ENCODE measurements at regions not wholly inside any gene's neighbourhood (a gene's known extent, or its start where the extent isn't known, plus 50 kb on each side); places are given as distances from the start of the nearest gene placed in this dataset.

DNA sequence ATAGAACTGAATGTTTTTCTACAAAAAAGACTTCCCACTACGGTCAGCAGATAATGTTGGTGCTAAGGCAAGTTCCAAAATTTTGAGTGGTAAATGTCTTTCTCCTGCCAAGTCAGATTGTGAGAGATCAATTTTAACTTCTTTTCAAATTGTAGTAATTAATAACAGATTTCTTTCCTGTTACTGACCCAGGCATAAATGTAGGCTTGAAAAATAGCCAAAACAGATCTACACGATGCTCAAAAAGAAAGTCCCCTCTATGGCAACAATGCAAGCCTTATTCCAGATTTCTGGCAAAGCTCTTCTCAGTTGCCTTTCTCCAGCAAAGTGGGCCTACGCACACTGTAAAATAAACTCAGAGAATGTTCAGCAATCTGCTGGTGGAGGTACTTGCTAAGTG is 641.0 kb upstream of the NRP1 start:
- H3K4me3 ChIP-seq (replicated peaks; ENCODE audit: insufficient read depth, low read length) = no peak overlapping the region
- H3K27me3 ChIP-seq (ENCODE audit: insufficient read depth, poor library complexity, severe bottlenecking) = no peaks in the 10 kb centered on the region
- DNase-seq (ENCODE audit: low read depth in 1 of 2, low spot score in 1 of 2) = no peak
- H3K27ac ChIP-seq (replicated peaks) = no peak overlapping the region
- TF ChIP-seq, protein P1, sequence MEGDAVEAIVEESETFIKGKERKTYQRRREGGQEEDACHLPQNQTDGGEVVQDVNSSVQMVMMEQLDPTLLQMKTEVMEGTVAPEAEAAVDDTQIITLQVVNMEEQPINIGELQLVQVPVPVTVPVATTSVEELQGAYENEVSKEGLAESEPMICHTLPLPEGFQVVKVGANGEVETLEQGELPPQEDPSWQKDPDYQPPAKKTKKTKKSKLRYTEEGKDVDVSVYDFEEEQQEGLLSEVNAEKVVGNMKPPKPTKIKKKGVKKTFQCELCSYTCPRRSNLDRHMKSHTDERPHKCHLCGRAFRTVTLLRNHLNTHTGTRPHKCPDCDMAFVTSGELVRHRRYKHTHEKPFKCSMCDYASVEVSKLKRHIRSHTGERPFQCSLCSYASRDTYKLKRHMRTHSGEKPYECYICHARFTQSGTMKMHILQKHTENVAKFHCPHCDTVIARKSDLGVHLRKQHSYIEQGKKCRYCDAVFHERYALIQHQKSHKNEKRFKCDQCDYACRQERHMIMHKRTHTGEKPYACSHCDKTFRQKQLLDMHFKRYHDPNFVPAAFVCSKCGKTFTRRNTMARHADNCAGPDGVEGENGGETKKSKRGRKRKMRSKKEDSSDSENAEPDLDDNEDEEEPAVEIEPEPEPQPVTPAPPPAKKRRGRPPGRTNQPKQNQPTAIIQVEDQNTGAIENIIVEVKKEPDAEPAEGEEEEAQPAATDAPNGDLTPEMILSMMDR (IDR thresholded peaks at IDR 0.05; ENCODE audit: insufficient read depth, low read length) = no peak
- TF ChIP-seq POLR2AphosphoS5 (IDR thresholded peaks at IDR 0.05; ENCODE audit: low read depth) = no peak
- TF ChIP-seq GABPA (IDR thresholded peaks at IDR 0.05; ENCODE audit: low read depth) = no peak
- TF ChIP-seq, protein P2, sequence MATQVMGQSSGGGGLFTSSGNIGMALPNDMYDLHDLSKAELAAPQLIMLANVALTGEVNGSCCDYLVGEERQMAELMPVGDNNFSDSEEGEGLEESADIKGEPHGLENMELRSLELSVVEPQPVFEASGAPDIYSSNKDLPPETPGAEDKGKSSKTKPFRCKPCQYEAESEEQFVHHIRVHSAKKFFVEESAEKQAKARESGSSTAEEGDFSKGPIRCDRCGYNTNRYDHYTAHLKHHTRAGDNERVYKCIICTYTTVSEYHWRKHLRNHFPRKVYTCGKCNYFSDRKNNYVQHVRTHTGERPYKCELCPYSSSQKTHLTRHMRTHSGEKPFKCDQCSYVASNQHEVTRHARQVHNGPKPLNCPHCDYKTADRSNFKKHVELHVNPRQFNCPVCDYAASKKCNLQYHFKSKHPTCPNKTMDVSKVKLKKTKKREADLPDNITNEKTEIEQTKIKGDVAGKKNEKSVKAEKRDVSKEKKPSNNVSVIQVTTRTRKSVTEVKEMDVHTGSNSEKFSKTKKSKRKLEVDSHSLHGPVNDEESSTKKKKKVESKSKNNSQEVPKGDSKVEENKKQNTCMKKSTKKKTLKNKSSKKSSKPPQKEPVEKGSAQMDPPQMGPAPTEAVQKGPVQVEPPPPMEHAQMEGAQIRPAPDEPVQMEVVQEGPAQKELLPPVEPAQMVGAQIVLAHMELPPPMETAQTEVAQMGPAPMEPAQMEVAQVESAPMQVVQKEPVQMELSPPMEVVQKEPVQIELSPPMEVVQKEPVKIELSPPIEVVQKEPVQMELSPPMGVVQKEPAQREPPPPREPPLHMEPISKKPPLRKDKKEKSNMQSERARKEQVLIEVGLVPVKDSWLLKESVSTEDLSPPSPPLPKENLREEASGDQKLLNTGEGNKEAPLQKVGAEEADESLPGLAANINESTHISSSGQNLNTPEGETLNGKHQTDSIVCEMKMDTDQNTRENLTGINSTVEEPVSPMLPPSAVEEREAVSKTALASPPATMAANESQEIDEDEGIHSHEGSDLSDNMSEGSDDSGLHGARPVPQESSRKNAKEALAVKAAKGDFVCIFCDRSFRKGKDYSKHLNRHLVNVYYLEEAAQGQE (IDR thresholded peaks at IDR 0.05; ENCODE audit: insufficient replicate concordance, low read depth) = no peak
- TF ChIP-seq SPI1 (IDR thresholded peaks at IDR 0.05; ENCODE audit: borderline replicate concordance, low read depth) = no peak

DNA sequence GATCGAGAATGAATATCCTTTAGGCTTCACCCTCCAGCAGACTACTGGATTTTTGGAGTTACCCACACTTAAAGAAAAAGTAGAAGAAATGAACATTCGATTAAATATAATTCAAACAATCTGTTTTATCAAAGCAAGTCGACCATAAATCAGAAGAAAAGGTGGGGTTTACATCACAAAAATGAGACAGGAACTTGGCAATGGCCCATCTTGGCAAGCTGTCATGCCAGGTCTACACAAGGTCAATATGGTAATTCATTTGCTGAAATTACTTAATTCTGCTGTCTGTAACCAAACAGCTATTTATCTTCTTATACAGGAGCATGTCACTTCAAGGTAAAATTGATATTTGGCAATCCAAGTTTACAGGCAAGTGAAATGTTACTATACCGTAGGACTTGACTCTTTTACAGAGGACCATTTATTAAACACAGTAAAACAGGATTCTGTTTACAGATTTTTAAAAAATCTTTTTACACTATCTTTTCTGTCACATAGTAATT is 640.6 kb upstream of the NRP1 start:
- DNase-seq (ENCODE audit: low read depth in 1 of 2, low spot score in 1 of 2) = no peak
- Histone ChIP-seq H3K27ac (replicated peaks) (no peak overlapping the region), H3K4me3 (replicated peaks; ENCODE audit: insufficient read depth, low read length) (no peak overlapping the region), H3K27me3 (ENCODE audit: insufficient read depth, poor library complexity, severe bottlenecking) (no peaks in the 10 kb centered on the region)
- TF ChIP-seq GABPA (IDR thresholded peaks at IDR 0.05; ENCODE audit: low read depth) = no peak
- TF ChIP-seq, protein P2 (IDR thresholded peaks at IDR 0.05; ENCODE audit: insufficient replicate concordance, low read depth) = no peak
- TF ChIP-seq POLR2AphosphoS5 (IDR thresholded peaks at IDR 0.05; ENCODE audit: low read depth) = no peak
- TF ChIP-seq, protein P1 (IDR thresholded peaks at IDR 0.05; ENCODE audit: insufficient read depth, low read length) = no peak
- no peak for TF ChIP-seq SPI1 (IDR thresholded peaks at IDR 0.05; ENCODE audit: borderline replicate concordance, low read depth)

DNA sequence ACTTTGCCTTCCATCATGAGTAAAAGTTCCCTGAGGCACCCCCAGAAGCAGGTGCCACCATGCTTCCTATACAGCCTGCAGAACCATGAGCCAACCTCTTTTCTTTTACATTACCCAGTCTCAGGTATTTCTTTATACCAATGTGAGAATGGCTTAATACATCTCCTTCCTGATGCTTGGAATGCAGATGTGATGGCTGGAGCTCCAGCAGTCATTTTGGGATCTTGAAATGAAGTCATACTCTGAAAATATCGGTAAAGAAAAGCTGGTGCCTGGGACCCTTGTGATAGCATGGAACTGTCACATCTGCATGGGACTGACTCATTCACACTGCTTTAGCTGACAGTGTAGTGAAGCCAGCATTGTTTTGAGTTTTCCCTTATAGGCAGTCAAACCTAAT is 634.5 kb upstream of the NRP1 start:
- H3K27ac ChIP-seq (replicated peaks) = no peak overlapping the region
- H3K27me3 ChIP-seq (ENCODE audit: insufficient read depth, poor library complexity, severe bottlenecking) = no peaks in the 10 kb centered on the region
- no peak for DNase-seq (ENCODE audit: low read depth in 1 of 2, low spot score in 1 of 2)
- H3K4me3 ChIP-seq (replicated peaks; ENCODE audit: insufficient read depth, low read length) = no peak overlapping the region
- TF ChIP-seq SPI1 (IDR thresholded peaks at IDR 0.05; ENCODE audit: borderline replicate concordance, low read depth) = no peak
- TF ChIP-seq, protein P2 (IDR thresholded peaks at IDR 0.05; ENCODE audit: insufficient replicate concordance, low read depth) = no peak
- TF ChIP-seq, protein P1 (IDR thresholded peaks at IDR 0.05; ENCODE audit: insufficient read depth, low read length) = no peak
- no peak for TF ChIP-seq GABPA (IDR thresholded peaks at IDR 0.05; ENCODE audit: low read depth)
- no peak for TF ChIP-seq POLR2AphosphoS5 (IDR thresholded peaks at IDR 0.05; ENCODE audit: low read depth)

Measured in HL-60 (cell line).